Inflammatory macrophage treated with lipopolysaccharide for 4 hours (primary cell): ENCODE measurements at regions not wholly inside any gene's neighbourhood (a gene's known extent, or its start where the extent isn't known, plus 50 kb on each side); places are given as distances from the start of the nearest gene placed in this dataset.
"Not testable (repeated sequence)": the region's sequence is repeated elsewhere in the genome, so short reads cannot be mapped to it uniquely, and the experiment has no call there.

Experiments
- DNase-seq: peaks from one replicate; pipeline ENCODE4 v3.0.0-alpha.2; 2020

- DNase-seq, result no peak
Measured at GRCh38 chr3:187536185-187536584, 134.0 kb downstream of the SST start.

GRCh38 chr3:187533797-187534196 lies 136.4 kb downstream of the SST start:
- no peak for DNase-seq

GRCh38 chr3:187531831-187532230 lies 138.4 kb downstream of the SST start:
- no peak for DNase-seq

- DNase-seq, result no peak
Measured at GRCh38 chr3:187522890-187523289, 147.3 kb downstream of the SST start.

GRCh38 chr3:187522293-187522692 lies 147.9 kb downstream of the SST start:
- no peak for DNase-seq

- no peak for DNase-seq
Measured at GRCh38 chr3:187521546-187521945, 148.6 kb downstream of the SST start.

- no peak for DNase-seq
Measured at GRCh38 chr3:187520027-187520945, 149.9 kb downstream of the SST start.

GRCh38 chr3:187519428-187519890 lies 150.7 kb downstream of the SST start:
- DNase-seq, result no peak

GRCh38 chr3:187518616-187519015 lies 150.4 kb downstream of the RTP4 start:
- no peak for DNase-seq

- no peak for DNase-seq
Measured at GRCh38 chr3:187518207-187518606, 150.0 kb downstream of the RTP4 start.

- DNase-seq, result no peak
Measured at GRCh38 chr3:187516446-187517185, 148.4 kb downstream of the RTP4 start.

GRCh38 chr3:187507905-187508304 lies 139.7 kb downstream of the RTP4 start:
- no peak for DNase-seq

- DNase-seq, result no peak
Measured at GRCh38 chr3:187507266-187507665, 139.1 kb downstream of the RTP4 start.

GRCh38 chr3:187504435-187504834 lies 136.2 kb downstream of the RTP4 start:
- DNase-seq, result no peak

GRCh38 chr3:187498211-187498724 lies 130.1 kb downstream of the RTP4 start:
- no peak for DNase-seq

- no peak for DNase-seq
Measured at GRCh38 chr3:187497052-187497451, 128.9 kb downstream of the RTP4 start.

GRCh38 chr3:187494056-187494455 lies 125.9 kb downstream of the RTP4 start:
- DNase-seq, result not testable (repeated sequence)

GRCh38 chr3:187491371-187491770 lies 123.2 kb downstream of the RTP4 start:
- no peak for DNase-seq

- DNase-seq, result no peak
Measured at GRCh38 chr3:187490366-187490765, 122.2 kb downstream of the RTP4 start.

- no peak for DNase-seq
Measured at GRCh38 chr3:187484547-187485295, 116.5 kb downstream of the RTP4 start.

- no peak for DNase-seq
Measured at GRCh38 chr3:187481426-187481825, 113.2 kb downstream of the RTP4 start.

GRCh38 chr3:187475613-187476012 lies 107.4 kb downstream of the RTP4 start:
- DNase-seq, result not testable (repeated sequence)
